ENCODE measurements at regions not wholly inside any gene's neighbourhood (a gene's known extent, or its start where the extent isn't known, plus 50 kb on each side); places are given as distances from the start of the nearest gene placed in this dataset.
"Not testable (repeated sequence)": the region's sequence is repeated elsewhere in the genome, so short reads cannot be mapped to it uniquely, and the experiment has no call there.

- H3K36me3 ChIP-seq, result no peaks in the 10 kb centered on the region
- peaks cover 12% of the 10 kb centered on the region for H3K27me3 ChIP-seq
- no peaks in the 10 kb centered on the region for H3K9me3 ChIP-seq
- no peak for DNase-seq
- no peak overlapping the region for H3K4me3 ChIP-seq
These were observed 285.5 kb downstream of the USP46 start for GRCh38 chr4:52373650-52374049.

GRCh38 chr4:52374877-52375276 lies 284.2 kb downstream of the USP46 start:
- Histone ChIP-seq H3K27me3 (peaks cover 10% of the 10 kb centered on the region), H3K9me3 (no peaks in the 10 kb centered on the region), H3K4me3 (no peak overlapping the region), H3K36me3 (no peaks in the 10 kb centered on the region)
- no peak for DNase-seq

GRCh38 chr4:52376132-52376704 lies 282.9 kb downstream of the USP46 start:
- H3K27me3 ChIP-seq, result peaks cover 9% of the 10 kb centered on the region
- no peaks in the 10 kb centered on the region for H3K9me3 ChIP-seq
- no peak overlapping the region for H3K4me3 ChIP-seq
- H3K36me3 ChIP-seq, result no peaks in the 10 kb centered on the region
- no peak for DNase-seq

- Histone ChIP-seq H3K27me3 (peaks cover 11% of the 10 kb centered on the region), H3K36me3 (no peaks in the 10 kb centered on the region), H3K9me3 (no peaks in the 10 kb centered on the region), H3K4me3 (no peak overlapping the region)
- no peak for DNase-seq
These were observed 281.5 kb downstream of the USP46 start for GRCh38 chr4:52377563-52377962.

GRCh38 chr4:52407545-52407944 lies 251.6 kb downstream of the USP46 start:
- Histone ChIP-seq H3K4me3 (no peak overlapping the region), H3K36me3 (no peaks in the 10 kb centered on the region), H3K27me3 (0 out of 2 replicates have a peak, but pooled peaks cover 3% of the 10 kb centered on the region), H3K9me3 (no peaks in the 10 kb centered on the region)
- DNase-seq, result peak; percentile 41

GRCh38 chr4:52408032-52408431 lies 251.1 kb downstream of the USP46 start:
- no peak overlapping the region for H3K4me3 ChIP-seq
- 0 out of 2 replicates have a peak, but pooled peaks cover 5% of the 10 kb centered on the region for H3K27me3 ChIP-seq
- no peaks in the 10 kb centered on the region for H3K9me3 ChIP-seq
- H3K36me3 ChIP-seq, result no peaks in the 10 kb centered on the region
- no peak for DNase-seq

GRCh38 chr4:52408471-52408870 lies 250.6 kb downstream of the USP46 start:
- Histone ChIP-seq H3K27me3 (0 out of 2 replicates have a peak, but pooled peaks cover 7% of the 10 kb centered on the region), H3K36me3 (no peaks in the 10 kb centered on the region), H3K9me3 (no peaks in the 10 kb centered on the region), H3K4me3 (no peak overlapping the region)
- DNase-seq, result no peak

GRCh38 chr4:52409766-52410165 lies 249.3 kb downstream of the USP46 start:
- H3K36me3 ChIP-seq, H3K27me3 ChIP-seq, H3K9me3 ChIP-seq, H3K4me3 ChIP-seq, DNase-seq: not testable (repeated sequence)

- H3K4me3 ChIP-seq, result no peak overlapping the region
- H3K36me3 ChIP-seq, result no peaks in the 10 kb centered on the region
- 0 out of 2 replicates have a peak, but pooled peaks cover 8% of the 10 kb centered on the region for H3K27me3 ChIP-seq
- no peak for DNase-seq
- H3K9me3 ChIP-seq, result no peaks in the 10 kb centered on the region
These were observed 248.1 kb downstream of the USP46 start for GRCh38 chr4:52410971-52411370.

- H3K4me3 ChIP-seq, result no peak overlapping the region
- DNase-seq, result no peak
- no peaks in the 10 kb centered on the region for H3K36me3 ChIP-seq
- no peaks in the 10 kb centered on the region for H3K9me3 ChIP-seq
- H3K27me3 ChIP-seq, result no peaks in the 10 kb centered on the region
These were observed 238.8 kb downstream of the USP46 start for GRCh38 chr4:52420330-52420729.

- Histone ChIP-seq H3K9me3 (no peaks in the 10 kb centered on the region), H3K36me3 (no peaks in the 10 kb centered on the region), H3K27me3 (no peaks in the 10 kb centered on the region), H3K4me3 (no peak overlapping the region)
- DNase-seq, result no peak
These were observed 237.3 kb downstream of the USP46 start for GRCh38 chr4:52421811-52422213.

GRCh38 chr4:52423967-52424366 lies 235.1 kb downstream of the USP46 start:
- no peaks in the 10 kb centered on the region for H3K9me3 ChIP-seq
- DNase-seq, result peak; percentile 54
- H3K4me3 ChIP-seq, result no peak overlapping the region
- H3K27me3 ChIP-seq, result no peaks in the 10 kb centered on the region
- no peaks in the 10 kb centered on the region for H3K36me3 ChIP-seq

GRCh38 chr4:52425751-52426326 lies 233.3 kb downstream of the USP46 start:
- no peak for DNase-seq
- Histone ChIP-seq H3K9me3 (no peaks in the 10 kb centered on the region), H3K4me3 (no peak overlapping the region), H3K36me3 (no peaks in the 10 kb centered on the region), H3K27me3 (no peaks in the 10 kb centered on the region)

- H3K9me3 ChIP-seq, result no peaks in the 10 kb centered on the region
- DNase-seq, result no peak
- H3K4me3 ChIP-seq, result no peak overlapping the region
- peaks cover 3% of the 10 kb centered on the region for H3K27me3 ChIP-seq
- no peaks in the 10 kb centered on the region for H3K36me3 ChIP-seq
These were observed 227.7 kb downstream of the USP46 start for GRCh38 chr4:52431410-52431809.

GRCh38 chr4:52431869-52432268 lies 227.2 kb downstream of the USP46 start:
- no peak overlapping the region for H3K4me3 ChIP-seq
- H3K9me3 ChIP-seq, result no peaks in the 10 kb centered on the region
- DNase-seq, result no peak
- H3K27me3 ChIP-seq, result peaks cover 3% of the 10 kb centered on the region
- no peaks in the 10 kb centered on the region for H3K36me3 ChIP-seq

GRCh38 chr4:52442524-52442923 lies 216.6 kb downstream of the USP46 start:
- H3K9me3 ChIP-seq, H3K36me3 ChIP-seq, H3K4me3 ChIP-seq, DNase-seq: not testable (repeated sequence)
- H3K27me3 ChIP-seq, result peaks cover 34% of the 10 kb centered on the region

GRCh38 chr4:52472444-52472843 lies 186.7 kb downstream of the USP46 start:
- Histone ChIP-seq H3K4me3 (no peak overlapping the region), H3K9me3 (peaks cover 3% of the 10 kb centered on the region; the same call in 1 of the 2 replicates), H3K27me3 (peaks cover 80% of the 10 kb centered on the region), H3K36me3 (no peaks in the 10 kb centered on the region)
- no peak for DNase-seq

GRCh38 chr4:52477191-52477780 lies 181.8 kb downstream of the USP46 start:
- DNase-seq, result no peak
- no peaks in the 10 kb centered on the region for H3K9me3 ChIP-seq
- no peak overlapping the region for H3K4me3 ChIP-seq
- H3K36me3 ChIP-seq, result no peaks in the 10 kb centered on the region
- peaks cover 41% of the 10 kb centered on the region for H3K27me3 ChIP-seq
